MM.1S (cell line): ENCODE measurements at regions not wholly inside any gene's neighbourhood (a gene's known extent, or its start where the extent isn't known, plus 50 kb on each side); places are given as distances from the start of the nearest gene placed in this dataset.

Experiments
- EZH2 ChIP-seq: fragments of 300-600 bp; sonication (generic); optimal IDR thresholded peaks from 2 replicates; pipeline ENCODE3; 2017; ENCODE audit warnings: low read depth, mild to moderate bottlenecking, antibody characterized with exemption, low read length, mixed read lengths
- EZH2phosphoT487 ChIP-seq: fragments of 300-600 bp; sonication (generic); IDR thresholded peaks from 2 replicates; pipeline ENCODE4 v1.6.1; 2018; ENCODE audit warnings: antibody characterized with exemption, low read length
- TF ChIP-seq, protein P1 (sequence below): fragments of 300-600 bp; sonication (generic); IDR thresholded peaks from 2 replicates; pipeline ENCODE4 v1.5.1; 2016; ENCODE audit warnings: antibody characterized with exemption, low read length, mixed read lengths

DNA sequence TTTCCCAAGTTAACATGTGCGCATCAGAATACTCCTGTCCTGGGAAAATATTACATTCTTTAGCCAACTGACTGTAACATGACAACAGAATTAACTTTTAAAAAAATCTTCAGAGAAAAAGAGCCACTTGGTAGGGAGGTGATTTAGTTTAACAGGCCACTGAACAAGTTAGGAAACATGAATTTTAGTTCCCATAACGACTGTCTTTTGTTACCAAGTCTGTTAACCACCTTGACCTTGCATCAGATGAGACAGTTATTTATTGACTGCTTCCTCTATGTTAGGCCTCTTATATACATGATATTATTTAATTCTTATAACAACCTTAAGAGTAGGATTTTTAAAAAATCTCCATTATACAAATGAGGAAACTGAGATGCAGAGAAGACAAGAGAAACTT lies 268.6 kb downstream of the NDFIP2 start:
- TF ChIP-seq, protein P1, sequence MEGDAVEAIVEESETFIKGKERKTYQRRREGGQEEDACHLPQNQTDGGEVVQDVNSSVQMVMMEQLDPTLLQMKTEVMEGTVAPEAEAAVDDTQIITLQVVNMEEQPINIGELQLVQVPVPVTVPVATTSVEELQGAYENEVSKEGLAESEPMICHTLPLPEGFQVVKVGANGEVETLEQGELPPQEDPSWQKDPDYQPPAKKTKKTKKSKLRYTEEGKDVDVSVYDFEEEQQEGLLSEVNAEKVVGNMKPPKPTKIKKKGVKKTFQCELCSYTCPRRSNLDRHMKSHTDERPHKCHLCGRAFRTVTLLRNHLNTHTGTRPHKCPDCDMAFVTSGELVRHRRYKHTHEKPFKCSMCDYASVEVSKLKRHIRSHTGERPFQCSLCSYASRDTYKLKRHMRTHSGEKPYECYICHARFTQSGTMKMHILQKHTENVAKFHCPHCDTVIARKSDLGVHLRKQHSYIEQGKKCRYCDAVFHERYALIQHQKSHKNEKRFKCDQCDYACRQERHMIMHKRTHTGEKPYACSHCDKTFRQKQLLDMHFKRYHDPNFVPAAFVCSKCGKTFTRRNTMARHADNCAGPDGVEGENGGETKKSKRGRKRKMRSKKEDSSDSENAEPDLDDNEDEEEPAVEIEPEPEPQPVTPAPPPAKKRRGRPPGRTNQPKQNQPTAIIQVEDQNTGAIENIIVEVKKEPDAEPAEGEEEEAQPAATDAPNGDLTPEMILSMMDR, result no peak
- TF ChIP-seq EZH2 (no peak), EZH2phosphoT487 (no peak)
